COLO829 (cell line): ENCODE measurements at regions not wholly inside any gene's neighbourhood (a gene's known extent, or its start where the extent isn't known, plus 50 kb on each side); places are given as distances from the start of the nearest gene placed in this dataset.
A peak's percentile ranks its signal among the peaks of the same experiment; 100 is the strongest.

Source experiments
- DNase-seq: peaks from one replicate; pipeline ENCODE4 v3.0.0; 2012; ENCODE audit warnings: low spot score

GRCh38 chr3:19093084-19093483 is 55.2 kb upstream of the KCNH8 start:
- no peak for DNase-seq

DNA sequence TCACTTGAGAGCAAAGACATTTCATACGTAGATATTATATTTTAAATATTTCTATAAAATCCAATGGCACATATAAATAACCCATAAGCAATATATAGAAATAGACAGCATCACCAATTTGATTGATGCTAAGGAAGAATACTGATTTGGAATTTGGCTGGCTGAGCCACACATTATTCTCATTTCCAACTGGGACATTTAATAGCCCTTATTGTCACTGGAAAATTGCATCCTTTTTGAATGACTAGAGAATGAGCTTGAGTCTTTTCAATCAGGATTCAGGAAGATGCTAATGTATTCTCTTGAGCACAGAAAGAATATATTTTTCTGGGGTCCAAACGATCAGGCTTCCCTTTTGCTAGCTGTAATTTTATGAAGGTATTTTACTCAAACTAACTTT is 70.9 kb upstream of the KCNH8 start:
- no peak for DNase-seq

GRCh38 chr3:19075037-19075436 is 73.3 kb upstream of the KCNH8 start:
- no peak for DNase-seq

- DNase-seq: no peak
These were observed 73.9 kb upstream of the KCNH8 start for GRCh38 chr3:19074257-19074900.

DNA sequence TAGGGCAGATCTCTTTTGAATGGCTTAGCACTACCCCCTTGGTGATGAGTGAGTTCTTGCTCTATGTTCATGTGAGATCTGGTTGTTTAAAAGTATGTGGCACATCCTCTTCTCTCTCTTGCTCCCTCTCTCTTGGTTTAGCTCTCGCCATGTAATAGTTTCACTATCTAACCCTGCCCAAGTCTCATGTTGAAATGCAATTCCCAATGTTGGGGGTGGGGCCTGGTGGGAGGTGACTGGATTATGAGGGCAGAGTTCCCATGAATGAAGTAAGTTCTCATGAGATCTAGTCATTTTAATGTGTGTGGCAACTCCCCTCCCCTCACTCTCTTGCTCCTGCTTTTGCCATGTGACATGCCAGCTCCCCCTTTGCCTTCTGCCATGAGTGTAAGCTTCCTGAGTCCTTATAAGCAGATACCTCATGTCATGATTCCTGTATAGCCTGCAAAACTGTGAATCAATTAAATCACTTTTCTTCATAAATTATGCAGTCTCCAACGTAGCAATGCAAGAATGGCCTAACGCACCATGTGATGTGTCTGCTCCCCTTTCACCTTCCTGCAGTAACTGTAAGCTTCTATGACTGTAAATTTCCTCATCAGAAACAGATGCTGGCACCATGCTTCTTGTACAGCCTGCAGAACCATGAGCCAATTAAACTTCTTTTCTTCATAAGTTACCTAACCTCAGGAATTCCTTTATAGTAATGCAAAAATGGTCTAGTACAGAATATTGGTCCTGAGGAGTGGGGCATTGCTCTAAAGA is 74.8 kb upstream of the KCNH8 start:
- DNase-seq: no peak

DNA sequence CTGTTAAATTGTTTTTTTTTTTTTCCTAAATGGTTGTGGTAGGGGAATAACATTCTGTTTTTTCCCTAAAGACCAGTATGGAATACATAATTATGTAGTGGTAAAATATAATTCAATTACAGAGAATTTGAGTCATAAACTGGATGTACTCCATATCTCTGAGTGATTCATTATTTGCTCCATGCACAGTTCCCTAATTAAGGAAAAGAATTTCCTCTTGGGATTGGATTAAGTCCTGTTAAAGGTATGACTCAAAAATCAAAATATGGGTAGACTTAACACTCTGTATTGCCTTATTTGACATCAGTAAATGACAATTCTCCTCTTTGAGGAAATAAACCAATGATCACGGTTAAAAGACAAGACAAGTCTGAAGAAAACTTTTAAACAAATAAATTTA is 78.0 kb upstream of the KCNH8 start:
- DNase-seq: peak; percentile 7

DNA sequence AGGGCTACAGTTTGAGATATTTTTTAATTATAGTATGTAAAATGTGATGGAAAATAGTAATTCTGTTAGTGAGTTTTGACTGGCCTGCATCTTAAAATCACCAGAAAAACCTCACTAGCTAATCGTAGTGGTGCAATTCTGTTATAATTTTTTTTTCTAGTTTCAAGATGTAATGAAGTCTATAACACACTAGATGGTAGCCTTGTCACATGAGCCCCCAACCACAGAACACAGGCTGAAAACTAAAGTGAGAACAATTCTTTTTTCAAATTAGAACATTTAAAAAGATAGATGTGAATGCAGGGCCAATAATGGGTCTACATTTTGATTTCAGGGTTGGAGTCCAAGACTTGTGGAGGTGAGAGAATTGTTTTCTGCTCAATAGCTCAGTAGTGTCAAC is 83.3 kb upstream of the KCNH8 start:
- peak; percentile 6 for DNase-seq

GRCh38 chr3:19063936-19064335 is 84.4 kb upstream of the KCNH8 start:
- DNase-seq: no peak

DNA sequence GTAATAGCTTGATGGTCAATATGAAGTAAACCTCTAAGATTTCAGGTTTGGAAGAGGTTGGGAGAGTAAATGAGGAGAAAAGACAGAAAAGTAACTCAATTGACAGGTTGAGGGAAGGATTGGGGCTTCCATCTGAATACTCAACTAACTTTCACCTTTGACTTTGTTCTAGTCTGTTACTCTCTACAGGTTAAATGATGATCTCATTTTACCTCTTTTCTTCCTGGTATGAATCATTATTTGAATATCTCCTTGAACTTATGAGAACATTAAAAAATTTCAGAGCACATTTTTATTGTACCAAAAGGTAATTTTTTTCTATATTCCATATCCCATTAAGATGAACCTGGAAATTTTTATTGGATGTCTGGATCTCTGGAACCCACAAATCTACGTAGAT is 87.9 kb upstream of the KCNH8 start:
- DNase-seq: no peak

DNA sequence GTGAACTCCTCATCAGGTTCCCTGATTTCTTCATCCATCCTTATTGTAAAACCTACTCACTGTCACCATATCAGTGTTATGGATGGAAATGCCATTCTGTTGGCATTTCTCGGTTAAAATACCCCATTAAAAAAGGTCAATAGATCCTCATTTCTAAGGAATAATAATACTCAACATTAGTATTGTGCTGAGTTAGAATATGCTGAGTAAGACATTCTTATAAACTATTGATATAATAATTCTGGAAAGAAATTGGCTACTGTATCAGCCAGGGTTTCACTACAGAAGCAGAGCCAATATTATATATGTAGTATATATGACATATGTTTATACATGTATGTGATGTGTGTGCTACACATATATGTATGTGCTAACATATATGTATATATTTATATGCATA is 95.4 kb upstream of the KCNH8 start:
- no peak for DNase-seq

DNA sequence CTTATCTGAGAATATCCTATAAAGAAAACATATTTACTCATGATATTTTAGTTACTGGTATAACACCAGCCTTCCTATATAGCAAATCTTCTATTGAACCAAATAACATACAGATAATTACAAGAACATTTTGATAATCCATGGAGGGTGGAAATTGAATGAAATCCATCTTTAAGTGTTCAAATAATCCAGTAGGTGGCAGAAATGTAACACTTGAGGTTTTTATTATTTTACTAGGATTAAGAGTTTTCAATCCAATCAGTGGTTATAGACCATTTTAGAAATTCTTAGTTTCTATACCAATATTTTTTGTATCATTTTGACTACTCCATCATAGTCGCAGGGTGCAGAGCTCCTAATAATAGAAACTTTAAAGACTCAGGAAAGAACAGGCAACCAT is 101.9 kb upstream of the KCNH8 start:
- DNase-seq: no peak

GRCh38 chr3:19030522-19030839 is 117.8 kb upstream of the KCNH8 start:
- no peak for DNase-seq

GRCh38 chr3:19029837-19030521 is 118.3 kb upstream of the KCNH8 start:
- DNase-seq: no peak

DNA sequence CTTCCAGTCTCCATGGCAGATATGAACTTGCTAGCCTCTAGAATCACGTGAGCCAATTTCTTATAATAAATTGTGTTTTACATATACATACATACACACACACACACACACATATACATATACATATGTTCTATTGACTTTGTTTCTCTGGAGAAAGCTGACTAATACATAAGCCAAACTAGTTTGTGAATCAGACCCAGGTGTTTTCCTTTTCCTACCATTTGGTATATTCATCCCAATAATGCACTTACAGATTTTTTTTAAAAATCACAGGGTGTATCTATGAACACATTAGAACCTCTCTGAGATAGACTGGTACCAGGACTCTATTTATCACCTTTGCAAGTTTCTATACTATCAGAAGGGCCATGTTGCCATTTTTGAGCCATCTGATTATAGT is 122.9 kb upstream of the KCNH8 start:
- DNase-seq: no peak

DNA sequence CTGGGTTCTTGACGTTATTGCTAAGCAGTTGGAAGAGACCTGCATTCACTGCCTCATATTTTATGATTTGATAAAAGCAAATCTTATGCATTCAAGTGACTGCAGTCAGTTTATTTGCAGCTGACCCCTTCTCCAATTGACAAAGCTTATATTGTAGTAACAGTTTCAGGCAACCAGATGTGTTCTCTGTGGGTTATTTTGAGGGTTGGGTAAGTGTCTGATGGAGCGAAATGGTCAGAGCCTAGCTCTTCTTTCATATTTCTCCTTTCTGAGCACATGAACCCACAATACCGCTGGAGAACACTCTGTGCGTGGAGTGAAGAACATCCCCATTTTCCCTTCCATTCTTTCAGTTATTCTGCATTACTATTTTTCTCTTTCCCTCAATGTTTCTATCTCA is 125.8 kb upstream of the KCNH8 start:
- DNase-seq: no peak

DNA sequence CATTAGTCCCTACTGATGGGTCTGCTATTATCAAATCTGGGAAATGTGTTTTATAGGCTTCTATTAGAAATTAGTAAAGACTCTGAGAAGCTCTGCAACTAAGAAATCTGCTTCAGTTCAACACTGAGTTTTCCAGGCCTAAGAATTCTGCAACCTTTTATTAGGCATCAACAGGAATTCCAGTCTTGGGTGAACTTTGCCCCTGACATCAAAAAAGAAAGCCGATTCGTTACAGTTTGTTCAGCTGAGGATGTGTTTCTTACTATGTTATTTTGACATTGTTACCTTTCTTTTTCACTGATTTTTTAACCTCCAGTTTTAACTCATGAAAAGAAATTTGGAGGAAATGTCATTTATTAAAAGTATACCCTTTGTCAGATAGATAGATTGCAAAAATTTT is 131.5 kb upstream of the KCNH8 start:
- DNase-seq: no peak

DNA sequence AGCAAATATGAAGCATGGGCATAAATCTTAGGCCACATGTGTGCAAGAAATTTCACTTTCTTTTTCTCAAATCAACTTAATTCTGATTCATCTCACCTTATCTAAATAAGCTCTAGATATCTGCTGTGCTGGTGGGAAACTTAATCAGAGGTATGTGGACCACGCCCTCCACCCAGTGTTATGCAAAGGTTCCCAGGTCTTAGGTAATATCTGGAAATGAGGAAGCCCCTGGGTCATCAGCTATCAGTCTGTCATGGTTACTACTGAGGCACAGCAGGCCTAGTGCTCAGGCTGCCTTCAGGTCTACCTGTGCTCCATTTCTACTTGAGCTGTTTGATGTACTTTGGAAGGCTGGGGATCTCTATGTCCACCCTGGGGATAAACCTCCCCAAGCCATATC is 134.4 kb upstream of the KCNH8 start:
- no peak for DNase-seq

- no peak for DNase-seq
These were observed 135.5 kb upstream of the KCNH8 start for GRCh38 chr3:19012846-19013245.

DNA sequence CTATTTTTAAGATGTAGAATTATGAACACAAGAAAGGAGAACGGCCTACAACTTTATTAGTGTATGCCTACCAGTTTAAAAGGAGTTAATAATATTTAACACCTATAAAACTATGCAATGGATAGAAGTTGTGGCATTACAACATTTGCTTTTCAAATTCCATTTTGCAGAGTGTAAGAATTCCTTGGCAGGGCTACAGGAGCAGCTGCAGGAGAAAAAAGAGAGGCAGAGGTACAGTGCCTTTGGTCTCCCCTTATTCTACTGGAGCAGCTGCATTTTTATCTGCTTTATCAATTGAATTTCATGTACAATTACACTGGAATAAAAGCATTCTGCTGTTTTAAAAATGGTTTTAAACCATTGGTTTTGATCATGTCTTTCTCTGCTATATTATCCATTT is 145.7 kb upstream of the KCNH8 start:
- DNase-seq: no peak

DNA sequence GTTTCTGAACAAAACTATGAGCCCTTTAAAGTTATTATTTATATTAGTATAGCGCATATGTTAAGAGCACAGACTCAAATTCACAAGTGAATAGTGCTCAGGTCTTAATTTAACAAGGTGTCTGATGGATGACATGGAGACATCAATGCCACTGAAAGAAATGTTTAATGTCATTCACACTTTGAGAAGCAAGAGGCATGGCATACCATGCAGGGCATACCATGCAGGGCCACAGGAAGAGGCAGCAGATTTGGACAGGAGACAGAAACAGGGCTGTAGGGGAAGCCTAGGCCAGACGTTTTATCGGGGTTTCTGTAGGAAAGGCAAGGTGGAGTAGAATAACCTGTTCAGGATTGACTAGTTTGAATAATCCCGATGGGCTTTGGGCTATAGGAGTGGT is 150.2 kb upstream of the KCNH8 start:
- DNase-seq: no peak

- no peak for DNase-seq
These were observed 155.6 kb upstream of the KCNH8 start for GRCh38 chr3:18992709-18993108.

- DNase-seq: no peak
These were observed 159.0 kb upstream of the KCNH8 start for GRCh38 chr3:18989237-18989795.

DNA sequence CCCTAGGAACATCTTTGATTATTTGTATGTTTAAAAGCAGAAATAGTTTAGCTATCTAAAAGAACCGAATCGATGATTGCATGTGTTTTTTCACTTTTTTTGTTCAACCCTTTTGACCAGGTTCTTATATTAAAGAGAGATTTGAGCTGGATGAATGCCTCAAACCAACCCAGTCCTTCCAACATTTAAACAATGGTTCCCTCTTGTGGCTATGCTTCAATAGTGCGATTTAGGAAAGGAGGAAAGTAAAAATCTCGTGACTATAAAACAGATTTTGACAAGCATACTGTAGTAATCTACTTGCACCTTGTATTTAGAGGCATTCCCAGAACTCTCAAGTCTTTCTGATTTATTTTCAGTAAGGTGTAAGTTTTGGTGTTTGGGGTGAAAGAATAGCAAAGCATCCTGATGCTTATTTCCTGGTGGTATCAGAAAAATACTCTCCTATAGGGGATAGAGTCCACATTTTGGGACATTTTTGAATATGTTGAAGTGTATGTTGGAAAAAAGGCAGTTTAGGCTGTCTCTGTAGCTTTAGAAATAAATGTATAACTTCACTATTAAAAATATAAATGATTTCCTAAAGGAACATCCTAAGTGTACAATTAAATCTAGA is 159.6 kb upstream of the KCNH8 start:
- peak; percentile 43 for DNase-seq
